GM12872 (cell line): ENCODE measurements at regions not wholly inside any gene's neighbourhood (a gene's known extent, or its start where the extent isn't known, plus 50 kb on each side); places are given as distances from the start of the nearest gene placed in this dataset.

Source experiments
- TF ChIP-seq, protein P1 (sequence below): IDR thresholded peaks from 3 replicates; pipeline ENCODE4 v1.5.1; 2011; ENCODE audit warnings: low read depth, mild to moderate bottlenecking, low read length, moderate library complexity; ENCODE audit not compliant: insufficient read depth

DNA sequence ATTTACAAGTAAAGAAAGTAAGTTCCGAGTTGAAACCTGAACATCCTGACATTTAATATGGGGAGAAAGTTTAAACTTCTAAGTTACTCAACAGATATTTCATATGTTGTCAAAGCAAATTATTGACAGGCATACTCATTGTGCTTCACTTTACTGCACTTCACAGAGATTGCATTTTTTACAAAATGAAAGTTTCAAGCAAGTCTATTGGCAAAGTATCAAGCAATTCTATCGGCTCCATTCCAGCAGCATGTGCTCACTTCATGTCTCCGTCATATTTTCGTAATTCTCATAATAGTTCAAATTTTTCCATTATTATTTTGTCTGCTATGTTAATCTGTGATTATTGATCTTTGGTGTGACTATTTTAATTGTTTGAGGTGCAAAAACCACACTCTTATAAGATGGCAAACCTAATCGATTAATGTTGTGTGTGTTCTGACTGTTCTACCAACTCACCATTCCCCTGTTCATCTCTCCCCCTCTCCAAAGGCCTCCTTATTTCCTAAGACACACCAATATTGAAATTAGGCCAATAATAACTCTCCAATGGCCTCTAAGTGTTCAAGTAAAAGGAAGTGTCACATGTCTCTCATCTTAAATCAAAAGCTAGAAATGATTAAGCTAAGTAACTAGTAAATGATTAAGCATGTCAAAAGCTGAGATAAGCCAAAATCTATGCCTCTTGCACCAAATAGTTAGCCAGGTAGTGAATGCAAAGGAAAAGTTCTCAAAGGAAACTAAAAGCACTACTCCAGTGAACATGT, 68.2 kb upstream of the BCL9 start:
- TF ChIP-seq, protein P1, sequence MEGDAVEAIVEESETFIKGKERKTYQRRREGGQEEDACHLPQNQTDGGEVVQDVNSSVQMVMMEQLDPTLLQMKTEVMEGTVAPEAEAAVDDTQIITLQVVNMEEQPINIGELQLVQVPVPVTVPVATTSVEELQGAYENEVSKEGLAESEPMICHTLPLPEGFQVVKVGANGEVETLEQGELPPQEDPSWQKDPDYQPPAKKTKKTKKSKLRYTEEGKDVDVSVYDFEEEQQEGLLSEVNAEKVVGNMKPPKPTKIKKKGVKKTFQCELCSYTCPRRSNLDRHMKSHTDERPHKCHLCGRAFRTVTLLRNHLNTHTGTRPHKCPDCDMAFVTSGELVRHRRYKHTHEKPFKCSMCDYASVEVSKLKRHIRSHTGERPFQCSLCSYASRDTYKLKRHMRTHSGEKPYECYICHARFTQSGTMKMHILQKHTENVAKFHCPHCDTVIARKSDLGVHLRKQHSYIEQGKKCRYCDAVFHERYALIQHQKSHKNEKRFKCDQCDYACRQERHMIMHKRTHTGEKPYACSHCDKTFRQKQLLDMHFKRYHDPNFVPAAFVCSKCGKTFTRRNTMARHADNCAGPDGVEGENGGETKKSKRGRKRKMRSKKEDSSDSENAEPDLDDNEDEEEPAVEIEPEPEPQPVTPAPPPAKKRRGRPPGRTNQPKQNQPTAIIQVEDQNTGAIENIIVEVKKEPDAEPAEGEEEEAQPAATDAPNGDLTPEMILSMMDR: no peak

DNA sequence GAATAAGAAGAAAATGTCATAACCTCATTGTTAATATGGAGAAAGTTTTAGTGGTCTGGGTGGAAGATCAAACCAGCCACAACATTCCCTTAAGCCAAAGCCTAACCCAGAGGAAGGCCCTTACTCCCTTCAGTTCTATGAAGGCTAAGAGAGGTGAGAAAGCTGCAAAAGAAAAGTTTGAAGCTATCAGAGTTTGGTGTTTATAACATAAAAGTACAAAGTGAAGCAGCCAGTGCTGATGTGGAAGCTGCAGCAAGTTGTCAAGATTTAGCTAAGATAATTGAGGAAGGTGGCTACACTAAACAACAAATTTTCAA, 67.6 kb upstream of the BCL9 start:
- TF ChIP-seq, protein P1: no peak

GRCh38 chr1:147475488-147475887, 65.8 kb upstream of the BCL9 start:
- TF ChIP-seq, protein P1: no peak

DNA sequence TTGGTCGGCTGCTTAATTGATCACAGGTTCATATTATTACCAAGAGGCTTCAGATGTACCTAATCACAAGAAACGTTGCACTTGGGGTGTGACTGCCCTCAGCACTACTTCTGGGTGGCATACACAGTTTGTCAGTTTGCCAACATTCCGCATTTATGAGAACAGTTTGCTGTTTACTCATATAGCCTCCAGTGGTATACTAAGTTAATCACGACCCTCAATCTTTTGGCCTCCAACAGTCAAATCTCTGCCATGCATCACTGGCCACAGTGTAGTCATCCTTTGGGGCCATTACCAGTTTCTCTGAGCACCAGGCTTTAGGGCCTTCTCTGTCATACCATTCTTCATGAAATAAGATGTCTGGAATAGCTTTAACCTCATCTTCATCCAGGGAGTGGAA, 62.8 kb upstream of the BCL9 start:
- TF ChIP-seq, protein P1: no peak

- TF ChIP-seq, protein P1: no peak
These were observed 61.3 kb upstream of the BCL9 start for GRCh38 chr1:147479864-147480564.

DNA sequence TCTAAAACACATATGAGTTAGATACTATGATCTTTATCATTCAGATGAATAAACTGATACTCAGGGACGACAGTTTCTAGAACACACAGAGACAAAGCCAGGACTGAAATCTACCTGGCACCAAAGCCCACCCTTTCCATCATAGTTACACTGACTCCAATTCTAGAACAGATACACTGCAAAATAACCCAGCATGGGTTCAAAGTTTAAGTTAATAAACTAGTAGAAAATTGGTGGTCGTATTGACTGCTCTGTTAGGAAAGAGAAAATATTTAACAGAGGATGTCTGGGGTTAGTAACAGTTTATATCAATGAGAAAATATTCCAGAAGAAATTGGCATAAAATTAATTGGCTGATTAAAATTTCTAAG, 60.8 kb upstream of the BCL9 start:
- TF ChIP-seq, protein P1: no peak

GRCh38 chr1:147486876-147487656, 54.2 kb upstream of the BCL9 start:
- TF ChIP-seq, protein P1: no peak
